ENCODE measurements at regions not wholly inside any gene's neighbourhood (a gene's known extent, or its start where the extent isn't known, plus 50 kb on each side); places are given as distances from the start of the nearest gene placed in this dataset.

- no peak for DNase-seq (ENCODE audit: low read depth, low spot score)
- Histone ChIP-seq H3K4me3 (replicated peaks in 1 of 3; ENCODE audit: insufficient read depth in 1 of 3, low read depth in 1 of 3, low read length in 3 of 3) (no peak overlapping the region), H3K27me3 (ENCODE audit: control insufficient read depth in 2 of 2, insufficient read depth in 2 of 2, low read length in 2 of 2) (no peaks in the 10 kb centered on the region), H3K27ac (ENCODE audit: insufficient read depth, low read depth, low read length) (no peak overlapping the region), H4K20me1 (replicated peaks; ENCODE audit: control insufficient read depth, extremely low read depth, insufficient read depth, low read length) (no peaks in the 10 kb centered on the region), H2AFZ (ENCODE audit: low read depth, low read length) (no peak overlapping the region), H3K79me2 (ENCODE audit: control insufficient read depth, insufficient read depth, low read length) (no peaks in the 10 kb centered on the region), H3K9me1 (replicated peaks; ENCODE audit: control insufficient read depth, extremely low read depth, insufficient read depth, low read length) (no peaks in the 10 kb centered on the region), H3K36me3 (ENCODE audit: control insufficient read depth in 2 of 2, extremely low read depth in 1 of 2, insufficient read depth in 2 of 2, low read length in 2 of 2) (no peaks in the 10 kb centered on the region), H3K4me1 (ENCODE audit: control insufficient read depth, extremely low read depth, insufficient read depth, low read length) (no peaks in the 10 kb centered on the region), H3K9me3 (replicated peaks; ENCODE audit: control insufficient read depth, insufficient read depth, low read length) (no peaks in the 10 kb centered on the region), H3K4me2 (ENCODE audit: insufficient read depth, low read length) (no peak overlapping the region), H3K9ac (replicated peaks; ENCODE audit: extremely low read depth, insufficient read depth, low read length) (no peak overlapping the region)
- dilution Hi-C loops (cut with MboI; ENCODE audit: extremely low pct_ligation_motif_present, low sequenced_read_pairs) (no loop called here), intact Hi-C loops (cut with micrococcal nuclease) (no loop called here)
- FAIRE-seq: no peak
- BruUV-seq (replicated peaks): no TSS peak
- POLR2A ChIA-PET: no interaction called here
- TF ChIP-seq GATA2 (IDR thresholded peaks at IDR 0.05; ENCODE audit: insufficient read depth, insufficient read length, low read depth, low read length): no peak
- no peak for TF ChIP-seq JUN (IDR thresholded peaks at IDR 0.05; ENCODE audit: borderline replicate concordance, insufficient read depth, insufficient read length, low read depth)
- TF ChIP-seq MAX (IDR thresholded peaks at IDR 0.05; ENCODE audit: insufficient read depth, insufficient read length): no peak
- TF ChIP-seq EZH2 (IDR thresholded peaks at IDR 0.05; ENCODE audit: borderline replicate concordance, low read depth, low read length, severe bottlenecking): no peak
- TF ChIP-seq POLR2AphosphoS5 (IDR thresholded peaks at IDR 0.05; ENCODE audit: insufficient read depth, low read depth, low read length): no peak
- TF ChIP-seq CTCF (IDR thresholded peaks at IDR 0.05; ENCODE audit: extremely low read depth in 1 of 2, insufficient read depth in 1 of 2, low read depth in 1 of 2, low read length in 2 of 2): no peak
- no peak for TF ChIP-seq POLR2A (IDR thresholded peaks at IDR 0.05; ENCODE audit: low read depth, low read length)
- TF ChIP-seq FOS (IDR thresholded peaks at IDR 0.05; ENCODE audit: borderline replicate concordance, insufficient read depth, low read length): no peak
- no peak for TF ChIP-seq MYC (IDR thresholded peaks at IDR 0.05; ENCODE audit: low read depth, low read length)
- CTCF ChIA-PET: interaction anchor here (0.6 to 1.0 kb wide), 3 partner anchors 15 to 40 kb away, joined by 3 read pairs; no protein-coding TSS in a partner anchor
These were observed 70.2 kb upstream of the ADGRF1 start for GRCh38 chr6:47112317-47112716.
